Activated CD8-positive, alpha-beta T cell treated with anti-CD3 and anti-CD28 coated beads for 36 hours (primary cell): ENCODE measurements at regions not wholly inside any gene's neighbourhood (a gene's known extent, or its start where the extent isn't known, plus 50 kb on each side); places are given as distances from the start of the nearest gene placed in this dataset.
A peak's percentile ranks its signal among the peaks of the same experiment; 100 is the strongest.

Experiments
- ATAC-seq: fragments of 200-7000 bp; cut with Tn5 transposase; one replicate; pipeline ENCODE4 v1.10.0; 2021; ENCODE audit warnings: mild to moderate bottlenecking, moderate library complexity
- CTCF ChIA-PET: fragments of 350-600 bp; sonication (Branson Sonifier 250); formaldehyde crosslinking; loops from one replicate; lab custom pipeline; 2021; ENCODE audit warnings: antibody characterized with exemption; lab: Charles Lee
- POLR2A ChIA-PET: fragments of 350-600 bp; sonication (Branson Sonifier 250); formaldehyde crosslinking; loops from one replicate; lab custom pipeline; 2021; ENCODE audit warnings: antibody characterized with exemption; lab: Charles Lee
- DNase-seq: peaks from one replicate; pipeline ENCODE4 v3.0.0-alpha.2; 2020
- H3K27ac Mint-ChIP-seq: one replicate; pipeline ENCODE4 v1.8.0; 2021; ENCODE audit warnings: mild to moderate bottlenecking, mixed read lengths
- H3K27me3 Mint-ChIP-seq: one replicate; pipeline ENCODE4 v1.8.0; 2021; ENCODE audit warnings: mixed read lengths
- H3K36me3 Mint-ChIP-seq: one replicate; pipeline ENCODE4 v1.8.0; 2021; ENCODE audit warnings: low read depth, mixed read lengths
- H3K4me1 Mint-ChIP-seq: one replicate; pipeline ENCODE4 v1.8.0; 2021; ENCODE audit warnings: low read depth, mixed read lengths
- H3K4me3 Mint-ChIP-seq: one replicate; pipeline ENCODE4 v1.8.0; 2021; ENCODE audit warnings: mild to moderate bottlenecking, moderate library complexity, mixed read lengths
- H3K9me3 Mint-ChIP-seq: one replicate; pipeline ENCODE4 v1.8.0; 2021; ENCODE audit warnings: mixed read lengths
- intact Hi-C: fragments of 100-400 bp; cut with micrococcal nuclease; formaldehyde crosslinking; loops from one replicate; pipeline ENCODE4 v1.10.0; 2022
- TF ChIP-seq, protein P1 (sequence below): fragments of 200-600 bp; IDR thresholded peaks from one replicate; pipeline ENCODE4 v1.8.0; 2022; ENCODE audit warnings: antibody characterized with exemption, mild to moderate bottlenecking

DNA sequence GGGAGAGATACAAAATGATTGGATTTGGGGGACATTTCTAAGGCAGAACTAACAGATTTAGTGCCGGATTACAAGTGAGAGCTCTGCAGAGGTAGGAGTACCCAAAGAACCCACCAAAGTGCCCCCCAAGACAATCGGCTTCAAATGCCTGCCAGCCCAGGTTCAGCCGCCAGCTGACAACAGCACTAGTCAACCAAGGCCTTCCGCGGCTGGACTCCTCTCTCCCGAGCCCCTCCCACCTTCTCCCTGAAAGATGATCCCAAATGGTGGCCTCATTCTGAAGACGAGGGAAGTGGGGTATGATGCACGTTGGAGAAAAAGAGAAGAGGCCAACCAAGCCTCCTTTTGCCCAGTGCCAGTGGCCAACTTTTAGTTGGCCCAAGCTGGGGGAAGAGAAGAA lies 210.4 kb upstream of the SLC30A5 start:
- no peaks in the 10 kb centered on the region for H3K36me3 Mint-ChIP-seq
- POLR2A ChIA-PET, result no interaction called here

DNA sequence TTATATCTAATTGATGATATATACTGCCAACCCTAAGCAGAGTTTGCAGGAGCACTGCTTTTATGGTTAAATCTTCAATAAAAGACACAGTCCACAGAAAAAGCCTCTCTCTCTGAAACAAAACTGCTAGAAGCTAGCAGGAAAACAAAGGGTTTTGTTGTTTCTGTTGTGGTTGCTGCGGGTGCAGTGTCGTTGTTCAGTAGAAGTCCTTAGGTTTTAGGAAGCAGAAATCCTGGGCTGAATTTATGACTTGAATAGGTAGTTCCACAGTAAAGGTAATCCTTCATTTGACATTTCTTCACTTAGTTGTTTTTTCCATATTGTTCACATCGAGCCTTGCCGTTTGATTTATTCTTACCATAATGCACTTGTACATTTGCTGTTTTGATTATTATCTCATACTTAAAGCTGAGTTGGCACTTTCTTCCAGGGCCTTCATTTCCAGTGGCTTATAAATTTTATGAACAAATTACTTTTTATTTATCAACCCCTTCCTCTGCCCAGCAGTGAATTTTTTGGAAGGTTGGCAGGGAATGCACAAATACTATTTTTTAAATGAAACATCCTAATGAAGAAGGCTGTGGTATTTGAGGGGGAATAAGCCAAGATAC lies 209.6 kb upstream of the SLC30A5 start:
- Mint-ChIP-seq H3K36me3 (no peaks in the 10 kb centered on the region), H3K27ac (no peak overlapping the region), H3K4me3 (no peak overlapping the region), H3K27me3 (no peaks in the 10 kb centered on the region), H3K4me1 (peaks cover 23% of the 10 kb centered on the region), H3K9me3 (peaks cover 2% of the 10 kb centered on the region)
- TF ChIP-seq, protein P1, sequence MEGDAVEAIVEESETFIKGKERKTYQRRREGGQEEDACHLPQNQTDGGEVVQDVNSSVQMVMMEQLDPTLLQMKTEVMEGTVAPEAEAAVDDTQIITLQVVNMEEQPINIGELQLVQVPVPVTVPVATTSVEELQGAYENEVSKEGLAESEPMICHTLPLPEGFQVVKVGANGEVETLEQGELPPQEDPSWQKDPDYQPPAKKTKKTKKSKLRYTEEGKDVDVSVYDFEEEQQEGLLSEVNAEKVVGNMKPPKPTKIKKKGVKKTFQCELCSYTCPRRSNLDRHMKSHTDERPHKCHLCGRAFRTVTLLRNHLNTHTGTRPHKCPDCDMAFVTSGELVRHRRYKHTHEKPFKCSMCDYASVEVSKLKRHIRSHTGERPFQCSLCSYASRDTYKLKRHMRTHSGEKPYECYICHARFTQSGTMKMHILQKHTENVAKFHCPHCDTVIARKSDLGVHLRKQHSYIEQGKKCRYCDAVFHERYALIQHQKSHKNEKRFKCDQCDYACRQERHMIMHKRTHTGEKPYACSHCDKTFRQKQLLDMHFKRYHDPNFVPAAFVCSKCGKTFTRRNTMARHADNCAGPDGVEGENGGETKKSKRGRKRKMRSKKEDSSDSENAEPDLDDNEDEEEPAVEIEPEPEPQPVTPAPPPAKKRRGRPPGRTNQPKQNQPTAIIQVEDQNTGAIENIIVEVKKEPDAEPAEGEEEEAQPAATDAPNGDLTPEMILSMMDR, result no peak
- intact Hi-C loops, result no loop called here
- ATAC-seq (no peak), DNase-seq (peak; percentile 11)
- POLR2A ChIA-PET, result interaction anchor here (1.0 kb wide), 1 partner anchor 52 kb away, joined by 3 read pairs; no protein-coding TSS in a partner anchor
- CTCF ChIA-PET, result interaction anchor here (0.6 to 2.0 kb wide), 4 partner anchors 9 to 160 kb away, joined by 3 to 10 read pairs (median 3); no protein-coding TSS in a partner anchor

More for the DNA sequence above, 210.4 kb upstream of the SLC30A5 start:
- peaks cover 2% of the 10 kb centered on the region for H3K9me3 Mint-ChIP-seq
- peaks cover 23% of the 10 kb centered on the region for H3K4me1 Mint-ChIP-seq
- CTCF ChIA-PET, result interaction anchor here (2.0 kb wide), 1 partner anchor 8 kb away, joined by 10 read pairs; no protein-coding TSS in a partner anchor
- TF ChIP-seq, protein P1, result no peak
- ATAC-seq, result no peak
- no peak overlapping the region for H3K4me3 Mint-ChIP-seq
- no peak overlapping the region for H3K27ac Mint-ChIP-seq
- H3K27me3 Mint-ChIP-seq, result no peaks in the 10 kb centered on the region
- intact Hi-C loops, result no loop called here
- DNase-seq, result no peak

DNA sequence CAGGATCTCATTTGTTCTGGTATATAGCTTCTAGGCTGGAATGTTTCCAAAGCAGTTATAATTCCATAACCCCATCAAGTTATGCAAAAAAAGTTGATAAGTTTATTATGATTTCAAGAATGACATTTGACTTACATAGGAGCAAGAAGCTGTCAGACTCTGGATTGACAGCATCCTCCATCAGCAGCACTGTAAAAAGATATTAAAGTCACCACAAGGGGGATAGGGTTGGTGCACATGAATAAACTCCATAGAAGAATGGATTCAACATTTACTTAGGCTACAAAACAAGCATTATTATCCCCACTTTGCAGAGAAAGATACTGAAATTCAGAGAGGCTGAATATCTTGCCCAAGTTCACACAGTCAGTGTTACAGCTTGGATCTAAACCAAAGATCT lies 208.9 kb upstream of the SLC30A5 start:
- intact Hi-C loops, result no loop called here
- no peak for DNase-seq
- Mint-ChIP-seq H3K27me3 (no peaks in the 10 kb centered on the region), H3K9me3 (peaks cover 2% of the 10 kb centered on the region), H3K4me3 (no peak overlapping the region), H3K4me1 (peaks cover 23% of the 10 kb centered on the region), H3K36me3 (no peaks in the 10 kb centered on the region), H3K27ac (no peak overlapping the region)
- ATAC-seq, result no peak
- TF ChIP-seq, protein P1, result peak; percentile 40
- POLR2A ChIA-PET, result interaction anchor here (0.7 to 1.0 kb wide), 2 partner anchors 51 to 164 kb away, joined by 3 read pairs; no protein-coding TSS in a partner anchor
- CTCF ChIA-PET, result interaction anchor here (0.6 to 2.0 kb wide), 4 partner anchors 9 to 160 kb away, joined by 3 to 10 read pairs (median 3); no protein-coding TSS in a partner anchor

DNA sequence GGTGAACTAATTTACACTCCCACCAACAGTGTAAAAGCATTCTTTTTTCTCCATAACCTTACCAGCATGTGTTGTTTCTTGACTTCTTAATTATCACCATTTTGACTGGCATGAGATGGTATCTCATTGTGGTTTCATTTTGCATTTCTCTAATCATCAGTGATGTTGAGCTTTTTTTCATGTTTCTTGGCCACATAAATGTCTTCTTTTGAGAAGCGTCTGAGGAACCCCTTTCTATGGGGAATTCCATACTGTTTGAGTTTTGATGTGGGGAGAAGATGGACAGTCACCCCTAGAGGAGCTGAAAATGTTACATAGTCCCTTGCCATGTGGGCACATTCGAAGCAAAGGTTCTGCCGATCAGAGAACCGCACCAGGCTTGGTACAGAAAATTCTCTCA lies 207.0 kb upstream of the SLC30A5 start:
- peaks cover 30% of the 10 kb centered on the region for H3K4me1 Mint-ChIP-seq
- peaks cover 2% of the 10 kb centered on the region for H3K9me3 Mint-ChIP-seq
- H3K27me3 Mint-ChIP-seq, result no peaks in the 10 kb centered on the region
- no peaks in the 10 kb centered on the region for H3K36me3 Mint-ChIP-seq
- no peak for ATAC-seq
- intact Hi-C loops, result no loop called here
- DNase-seq, result no peak
- no peak overlapping the region for H3K27ac Mint-ChIP-seq
- no peak overlapping the region for H3K4me3 Mint-ChIP-seq
- TF ChIP-seq, protein P1, result no peak
- POLR2A ChIA-PET, result interaction anchor here (0.7 kb wide), 1 partner anchor 171 kb away, joined by 3 read pairs; no protein-coding TSS in a partner anchor
- CTCF ChIA-PET, result no interaction called here

DNA sequence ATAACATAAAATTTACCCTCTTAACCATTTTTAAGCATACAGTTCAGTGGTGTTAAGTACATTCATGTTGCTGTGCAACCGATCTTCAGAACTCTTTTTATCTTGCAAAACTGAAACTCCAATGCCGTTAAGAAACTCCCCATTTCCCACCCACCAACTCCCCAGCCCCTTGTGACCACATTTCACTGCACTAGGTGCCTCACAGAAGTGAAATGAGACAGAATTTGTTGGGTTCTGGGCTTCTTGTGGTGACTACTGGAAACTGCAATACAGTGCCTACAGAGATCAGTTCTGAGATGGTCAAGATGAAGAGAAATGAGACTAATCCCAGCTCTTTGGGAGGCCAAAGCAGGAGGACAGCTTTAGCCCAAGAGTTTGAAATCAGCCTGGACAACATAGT lies 202.1 kb upstream of the SLC30A5 start:
- ATAC-seq (peak; percentile 92), DNase-seq (peak; percentile 65)
- ChIA-PET CTCF (no interaction called here), POLR2A (no interaction called here)
- TF ChIP-seq, protein P1, result no peak
- no peak overlapping the region for H3K4me3 Mint-ChIP-seq
- H3K9me3 Mint-ChIP-seq, result no peaks in the 10 kb centered on the region
- intact Hi-C loops, result no loop called here
- H3K4me1 Mint-ChIP-seq, result peaks cover 24% of the 10 kb centered on the region
- H3K27ac Mint-ChIP-seq, result no peak overlapping the region
- H3K27me3 Mint-ChIP-seq, result no peaks in the 10 kb centered on the region
- H3K36me3 Mint-ChIP-seq, result no peaks in the 10 kb centered on the region
